ENCODE measurements at regions not wholly inside any gene's neighbourhood (a gene's known extent, or its start where the extent isn't known, plus 50 kb on each side); places are given as distances from the start of the nearest gene placed in this dataset.
A peak's percentile ranks its signal among the peaks of the same experiment; 100 is the strongest.

- H3K9me3 Mint-ChIP-seq (ENCODE audit: unreplicated experiment): no peaks in the 10 kb centered on the region
- no peak for DNase-seq (ENCODE audit: low spot score)
- no peak overlapping the region for H3K27ac Mint-ChIP-seq (ENCODE audit: unreplicated experiment)
- no peaks in the 10 kb centered on the region for H3K36me3 Mint-ChIP-seq (ENCODE audit: low read depth, unreplicated experiment)
- TF ChIP-seq CTCF (IDR thresholded peaks at IDR 0.05; ENCODE audit: unreplicated experiment): no peak
- H3K4me3 Mint-ChIP-seq (ENCODE audit: unreplicated experiment): no peak overlapping the region
- no peaks in the 10 kb centered on the region for H3K27me3 Mint-ChIP-seq (ENCODE audit: unreplicated experiment)
- no peaks in the 10 kb centered on the region for H3K4me1 Mint-ChIP-seq (ENCODE audit: unreplicated experiment)
Observed at GRCh38 chr10:108980869-108981268, 942.4 kb downstream of the XPNPEP1 start.

GRCh38 chr10:108975459-108976058, 947.8 kb downstream of the XPNPEP1 start:
- Mint-ChIP-seq H3K4me3 (ENCODE audit: unreplicated experiment) (no peak overlapping the region), H3K36me3 (ENCODE audit: low read depth, unreplicated experiment) (no peaks in the 10 kb centered on the region), H3K27me3 (ENCODE audit: unreplicated experiment) (peaks cover 5% of the 10 kb centered on the region), H3K27ac (ENCODE audit: unreplicated experiment) (no peak overlapping the region), H3K9me3 (ENCODE audit: unreplicated experiment) (no peaks in the 10 kb centered on the region), H3K4me1 (ENCODE audit: unreplicated experiment) (no peaks in the 10 kb centered on the region)
- TF ChIP-seq CTCF (IDR thresholded peaks at IDR 0.05; ENCODE audit: unreplicated experiment): no peak
- no peak for DNase-seq (ENCODE audit: low spot score)

- Mint-ChIP-seq H3K27me3 (ENCODE audit: unreplicated experiment) (peaks cover 5% of the 10 kb centered on the region), H3K4me3 (ENCODE audit: unreplicated experiment) (no peak overlapping the region), H3K27ac (ENCODE audit: unreplicated experiment) (no peak overlapping the region), H3K9me3 (ENCODE audit: unreplicated experiment) (no peaks in the 10 kb centered on the region), H3K36me3 (ENCODE audit: low read depth, unreplicated experiment) (no peaks in the 10 kb centered on the region), H3K4me1 (ENCODE audit: unreplicated experiment) (no peaks in the 10 kb centered on the region)
- TF ChIP-seq CTCF (IDR thresholded peaks at IDR 0.05; ENCODE audit: unreplicated experiment): no peak
- peak; percentile 43 for DNase-seq (ENCODE audit: low spot score)
Observed at GRCh38 chr10:108970016-108970415, 953.3 kb downstream of the XPNPEP1 start.

GRCh38 chr10:108966411-108966810, 956.9 kb downstream of the XPNPEP1 start:
- Mint-ChIP-seq H3K36me3 (ENCODE audit: low read depth, unreplicated experiment) (no peaks in the 10 kb centered on the region), H3K27me3 (ENCODE audit: unreplicated experiment) (no peaks in the 10 kb centered on the region), H3K27ac (ENCODE audit: unreplicated experiment) (no peak overlapping the region), H3K4me1 (ENCODE audit: unreplicated experiment) (no peaks in the 10 kb centered on the region), H3K4me3 (ENCODE audit: unreplicated experiment) (no peak overlapping the region), H3K9me3 (ENCODE audit: unreplicated experiment) (no peaks in the 10 kb centered on the region)
- no peak for TF ChIP-seq CTCF (IDR thresholded peaks at IDR 0.05; ENCODE audit: unreplicated experiment)
- no peak for DNase-seq (ENCODE audit: low spot score)

- no peaks in the 10 kb centered on the region for H3K4me1 Mint-ChIP-seq (ENCODE audit: unreplicated experiment)
- H3K27me3 Mint-ChIP-seq (ENCODE audit: unreplicated experiment): no peaks in the 10 kb centered on the region
- no peak overlapping the region for H3K4me3 Mint-ChIP-seq (ENCODE audit: unreplicated experiment)
- no peak for TF ChIP-seq CTCF (IDR thresholded peaks at IDR 0.05; ENCODE audit: unreplicated experiment)
- H3K9me3 Mint-ChIP-seq (ENCODE audit: unreplicated experiment): no peaks in the 10 kb centered on the region
- no peak overlapping the region for H3K27ac Mint-ChIP-seq (ENCODE audit: unreplicated experiment)
- DNase-seq (ENCODE audit: low spot score): no peak
- H3K36me3 Mint-ChIP-seq (ENCODE audit: low read depth, unreplicated experiment): no peaks in the 10 kb centered on the region
Observed at GRCh38 chr10:108966005-108966404, 957.3 kb downstream of the XPNPEP1 start.

Data from endothelial cell (in vitro differentiated cells).